NCI-H1105 treated with DMSO at 0.1 percent for 48 hours (cell line): ENCODE measurements at regions not wholly inside any gene's neighbourhood (a gene's known extent, or its start where the extent isn't known, plus 50 kb on each side); places are given as distances from the start of the nearest gene placed in this dataset.

ENCODE experiments used
- DNase-seq: peaks from one replicate; lab custom pipeline; 2025; lab: John Stamatoyannopoulos, UW

DNA sequence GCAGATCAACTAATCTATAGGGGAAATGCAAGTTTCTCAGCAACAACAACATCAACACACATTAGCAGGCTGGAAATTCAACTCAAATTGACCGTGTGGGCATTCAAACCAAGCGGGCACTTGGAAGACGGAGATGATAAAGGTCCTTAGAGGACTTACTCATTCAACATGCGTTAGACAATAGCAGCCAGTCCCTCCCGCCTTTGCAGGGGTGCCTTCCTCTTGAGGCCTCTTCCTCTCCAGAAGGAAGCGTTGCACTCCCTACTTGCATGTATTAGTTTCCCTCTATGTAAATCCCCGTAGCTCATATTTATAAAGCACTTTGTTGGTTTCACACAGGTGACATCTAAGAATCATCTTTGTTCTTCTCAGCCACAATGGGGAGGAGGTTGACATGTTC, 300.8 kb upstream of the STXBP5 start:
- no peak for DNase-seq

DNA sequence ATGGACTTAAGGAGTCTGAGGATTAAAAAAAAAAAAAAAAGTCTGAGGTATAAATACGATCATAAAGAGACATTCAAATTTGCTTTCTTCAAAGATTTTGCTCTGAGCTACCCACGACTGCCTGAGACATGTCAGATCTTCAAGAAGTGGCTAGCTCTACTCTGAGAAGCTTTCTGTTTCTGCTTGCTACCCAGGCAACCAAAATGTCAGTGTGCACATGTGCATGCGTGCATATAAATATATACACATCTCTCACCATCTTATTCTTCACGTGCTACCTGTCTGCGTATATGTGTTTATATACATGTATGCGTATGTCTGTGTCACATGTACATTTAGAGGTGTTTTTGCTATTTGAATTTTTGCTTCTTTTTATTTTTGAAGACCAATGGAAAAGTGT, 299.6 kb upstream of the STXBP5 start:
- DNase-seq = no peak

DNA sequence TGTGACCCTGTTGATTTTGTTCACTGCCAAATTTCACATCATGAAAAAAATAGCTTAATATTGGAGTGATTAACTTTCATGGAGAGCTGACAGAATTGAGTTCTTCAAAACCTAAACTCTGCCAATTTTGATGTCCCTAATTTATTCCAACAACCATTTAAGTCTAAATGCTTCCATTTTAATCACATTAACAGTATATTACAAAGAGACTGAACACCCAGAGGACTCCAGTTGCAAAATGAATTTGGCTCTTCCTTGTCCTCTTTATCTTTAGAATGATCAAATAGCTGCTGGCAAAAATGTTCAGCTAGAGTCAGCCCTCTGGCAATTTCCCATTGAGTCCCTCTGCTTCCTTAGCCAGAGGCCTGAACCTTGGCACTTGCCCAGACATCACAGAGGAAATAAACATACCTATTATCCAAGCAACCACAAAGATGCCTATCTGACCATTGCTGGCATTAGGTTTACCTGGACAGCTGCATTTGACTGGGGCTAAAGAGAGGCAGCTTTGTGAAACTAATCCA, 299.0 kb upstream of the STXBP5 start:
- peak; percentile 98 for DNase-seq

DNA sequence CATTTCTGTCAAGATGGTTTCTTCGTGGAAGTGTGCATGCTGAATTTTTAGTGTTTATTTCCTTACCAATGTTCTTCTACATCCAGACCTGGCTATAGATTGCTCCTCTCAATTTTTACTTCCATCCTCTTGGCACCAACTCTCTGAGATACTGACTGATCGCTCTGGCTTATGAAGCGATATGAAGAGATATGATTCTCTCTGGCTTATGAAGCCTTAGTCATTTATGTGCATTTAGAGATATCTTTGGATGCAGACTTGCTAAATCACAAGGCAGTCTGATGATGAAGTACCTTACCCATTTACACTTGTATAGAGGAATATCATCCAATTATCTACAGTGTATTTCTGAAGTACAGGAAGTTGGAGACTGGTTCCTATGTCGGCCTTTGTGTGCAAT, 295.4 kb upstream of the STXBP5 start:
- no peak for DNase-seq

DNA sequence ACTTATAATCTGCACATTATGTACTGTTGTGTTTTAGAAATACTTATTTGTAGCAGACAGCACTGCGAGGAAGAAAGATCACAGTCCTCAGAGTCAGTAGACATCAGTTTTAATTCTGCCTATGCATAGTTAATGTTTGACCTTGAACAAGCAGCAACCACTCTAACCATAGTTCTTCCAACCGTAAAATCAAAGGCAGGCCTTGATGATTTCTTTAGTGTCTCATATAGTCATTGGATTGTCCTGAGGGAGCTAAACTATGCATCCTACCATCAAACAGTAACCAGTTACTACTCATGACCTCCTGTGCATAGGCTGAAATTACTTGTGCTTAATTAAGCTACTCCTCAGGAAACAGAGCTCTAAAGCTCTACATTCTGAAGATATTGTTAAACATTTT, 294.8 kb upstream of the STXBP5 start:
- no peak for DNase-seq

DNA sequence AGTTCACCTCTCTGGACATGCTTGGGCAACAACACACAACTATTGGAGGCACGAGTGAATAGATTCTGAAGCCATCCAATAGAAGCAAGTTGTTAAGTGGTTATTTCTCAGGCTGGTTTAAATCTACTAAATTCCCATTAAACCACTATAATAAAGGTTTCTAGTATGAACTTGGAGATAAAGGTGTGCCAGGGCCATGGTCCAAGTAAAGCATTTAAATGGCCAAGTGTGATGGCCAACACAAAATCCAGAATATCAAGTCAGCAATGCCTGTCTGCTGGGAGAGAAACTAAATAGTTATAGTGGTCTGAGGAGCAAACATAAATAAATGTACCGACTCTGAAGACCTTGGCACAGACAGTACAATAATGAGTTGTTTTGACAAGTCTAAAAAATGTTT, 294.3 kb upstream of the STXBP5 start:
- no peak for DNase-seq

DNA sequence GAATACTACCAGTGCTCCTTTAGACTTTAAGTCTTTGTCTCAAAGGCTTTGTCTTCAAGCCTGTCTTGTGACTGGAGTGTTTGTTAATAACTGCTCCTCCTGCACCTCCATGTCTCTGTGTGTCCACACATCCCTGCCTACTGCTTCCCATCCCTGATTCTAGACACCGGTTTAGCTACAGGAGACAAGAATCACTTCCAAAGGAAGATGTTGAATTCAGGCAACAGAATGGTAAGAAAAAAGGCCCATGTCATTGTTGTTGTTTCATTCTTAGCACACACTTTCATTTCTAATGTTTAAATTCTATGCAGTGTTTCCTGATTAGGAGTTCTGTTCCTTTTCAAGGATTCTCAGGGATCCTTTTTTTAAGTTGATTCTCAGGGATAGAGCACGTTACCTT, 293.6 kb upstream of the STXBP5 start:
- DNase-seq = no peak

DNA sequence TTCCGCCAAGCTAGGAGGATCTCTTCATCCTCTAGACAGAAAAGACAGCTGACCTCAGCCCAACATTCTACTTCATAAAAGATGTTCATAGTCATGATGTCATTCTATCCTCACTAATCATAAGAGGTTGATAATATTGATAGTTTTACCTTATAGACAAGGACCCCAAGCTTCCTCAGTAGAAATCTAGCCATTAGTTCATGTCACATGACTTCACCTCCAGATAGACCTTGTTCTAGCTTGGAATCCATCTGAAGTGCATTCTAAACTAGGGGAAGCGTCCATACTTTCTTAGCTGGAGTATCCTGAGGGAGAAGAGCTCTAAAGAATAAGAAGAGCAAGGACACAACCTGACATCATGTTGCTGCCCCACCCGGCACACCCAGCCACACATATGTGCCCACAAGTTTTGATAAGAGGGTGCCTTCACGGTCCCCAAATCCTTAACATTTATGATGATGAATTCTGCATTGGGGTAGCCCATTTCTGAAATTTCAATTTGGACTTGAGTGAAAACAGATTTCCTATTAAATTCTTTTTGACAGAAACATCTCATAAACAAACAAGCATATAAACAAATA, 292.5 kb upstream of the STXBP5 start:
- no peak for DNase-seq

DNA sequence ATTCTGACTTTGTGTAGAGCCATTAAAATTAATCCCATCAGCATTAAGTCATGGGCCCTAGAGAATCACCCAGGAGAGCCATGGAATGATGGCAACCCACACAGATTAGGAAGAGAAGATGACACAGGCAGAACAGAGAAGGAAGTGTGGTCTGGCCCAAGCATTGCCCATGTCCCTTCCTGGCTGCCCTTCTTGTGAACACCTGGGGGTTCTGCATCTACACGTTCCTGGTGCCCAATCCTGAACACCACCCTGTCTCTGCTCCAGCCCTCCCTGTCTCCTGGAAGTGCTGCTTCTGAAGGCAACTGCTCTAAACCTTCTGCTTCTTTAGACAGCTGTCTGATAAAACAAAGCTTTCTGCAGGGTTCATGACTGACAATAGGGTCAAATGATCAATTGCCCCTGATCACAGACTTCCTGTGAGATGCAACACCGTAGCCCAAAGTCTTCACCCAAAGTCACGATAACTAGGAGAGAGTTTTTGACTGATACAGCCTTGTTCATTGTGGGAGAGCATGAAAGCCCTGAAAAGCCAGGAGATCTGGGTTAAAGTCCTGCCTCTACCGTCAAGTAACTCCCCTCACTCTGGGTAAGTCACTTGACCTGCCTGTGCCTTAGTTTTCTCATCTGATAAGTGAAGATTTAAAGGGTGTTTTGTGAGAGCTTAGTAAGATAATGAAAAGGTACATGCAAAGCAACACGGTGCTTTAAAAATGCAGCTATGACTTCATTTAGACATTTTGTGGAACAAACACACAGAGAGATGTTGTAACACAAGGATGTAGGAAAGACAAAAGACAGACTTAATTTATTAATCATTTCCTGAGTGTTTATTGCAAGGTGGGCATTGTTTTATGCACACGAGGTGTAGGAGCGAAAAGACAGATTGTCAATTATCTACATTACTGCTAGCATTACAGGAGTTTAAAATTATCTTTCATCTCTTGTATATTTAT, 291.2 kb upstream of the STXBP5 start:
- DNase-seq = no peak

DNA sequence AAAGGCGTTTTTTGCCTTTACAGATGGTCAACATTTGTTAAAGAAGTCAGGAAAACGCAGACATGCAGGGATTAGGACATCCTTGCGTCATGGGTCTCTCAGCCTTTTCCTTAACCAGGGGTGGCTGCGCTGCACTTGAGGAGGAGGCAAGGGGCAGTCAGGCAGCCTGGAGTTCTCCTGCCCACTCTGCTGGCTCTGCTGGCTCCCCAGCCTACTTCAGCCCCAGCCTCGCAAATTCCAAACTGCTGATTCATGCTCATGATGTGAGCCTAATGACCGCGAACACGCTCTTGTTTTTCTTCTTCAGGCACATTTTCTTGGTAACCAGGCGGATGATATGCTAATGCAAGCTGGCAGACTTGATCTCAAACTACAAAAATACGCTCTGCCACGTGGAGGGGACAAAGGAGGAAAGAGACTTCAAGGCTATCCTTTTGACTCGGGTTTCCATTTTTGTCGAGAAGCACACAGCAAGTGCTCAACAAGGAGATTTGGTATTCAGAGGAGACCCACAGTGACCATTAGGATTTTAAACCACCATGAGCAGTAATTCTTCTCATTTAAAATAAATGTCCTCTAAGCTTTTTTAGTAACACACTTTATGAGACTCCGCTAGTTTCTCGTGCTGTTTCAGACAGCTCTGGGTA, 290.3 kb upstream of the STXBP5 start:
- DNase-seq = no peak

DNA sequence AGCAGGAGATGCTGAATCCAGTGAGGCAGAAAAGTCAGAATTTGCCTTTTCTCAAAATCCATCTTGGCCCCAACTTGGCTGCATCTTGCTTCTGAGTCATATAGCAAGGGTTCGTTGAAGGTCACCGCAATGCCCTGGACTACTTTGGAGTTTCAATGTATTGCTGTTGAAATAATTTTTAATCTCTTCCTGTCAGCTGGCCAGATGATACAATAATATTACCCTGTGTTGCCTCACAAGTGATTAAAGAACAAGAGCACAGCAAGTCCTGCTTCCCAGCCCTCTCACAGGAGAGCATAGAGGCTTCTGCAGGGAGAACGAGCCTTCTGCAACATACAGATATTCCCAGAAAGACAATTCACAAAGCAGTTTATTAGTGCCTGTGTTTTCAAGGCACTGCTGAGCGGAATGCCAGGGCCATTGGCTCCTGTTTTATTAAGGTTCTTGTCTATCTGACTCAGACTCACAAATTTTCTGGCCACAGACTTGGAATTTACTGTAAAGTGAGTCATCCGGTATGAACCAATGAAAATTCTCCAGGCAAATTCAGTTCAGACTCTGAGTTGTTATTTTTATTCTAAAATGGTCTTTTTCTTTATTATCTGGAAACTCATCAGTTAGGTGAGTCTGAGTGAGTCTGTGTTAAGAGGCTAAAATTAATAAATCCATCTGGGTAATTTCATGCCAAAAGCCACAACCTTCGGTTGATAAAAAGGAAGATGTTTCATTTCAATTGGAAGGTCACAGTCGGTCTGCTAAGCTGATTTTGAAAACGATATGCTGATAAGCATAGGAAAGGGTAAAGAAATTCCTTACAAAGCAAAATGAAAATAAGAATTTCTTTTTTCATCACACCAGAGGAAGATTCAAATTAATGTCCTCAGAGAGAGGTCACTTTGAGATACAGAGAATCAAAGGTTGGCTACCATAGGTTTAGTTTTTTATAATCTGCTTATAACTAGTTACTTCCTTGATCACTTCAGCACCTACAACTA, 289.4 kb upstream of the STXBP5 start:
- no peak for DNase-seq

DNA sequence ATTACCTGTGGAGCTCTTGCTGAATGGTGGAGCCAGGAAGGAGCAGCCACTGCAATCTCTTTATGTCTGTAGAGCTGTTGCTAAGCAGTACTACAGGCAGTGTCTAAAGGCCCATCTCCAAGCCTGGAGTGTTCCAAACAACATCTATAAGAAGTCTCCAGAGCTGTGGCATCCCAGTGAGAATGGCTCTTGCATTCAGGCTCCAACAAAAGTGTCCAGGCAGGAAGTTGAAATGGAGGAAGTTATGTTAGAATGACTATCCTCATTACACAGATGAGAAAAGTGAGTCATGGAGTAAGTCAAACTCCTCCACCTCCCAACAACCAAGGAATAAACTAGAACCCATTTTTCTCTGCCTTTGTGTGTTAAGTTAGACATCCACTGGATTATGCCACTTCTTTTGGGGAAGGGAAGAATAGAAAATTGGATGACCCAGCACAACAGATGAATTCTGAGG, 288.5 kb upstream of the STXBP5 start:
- DNase-seq = no peak

DNA sequence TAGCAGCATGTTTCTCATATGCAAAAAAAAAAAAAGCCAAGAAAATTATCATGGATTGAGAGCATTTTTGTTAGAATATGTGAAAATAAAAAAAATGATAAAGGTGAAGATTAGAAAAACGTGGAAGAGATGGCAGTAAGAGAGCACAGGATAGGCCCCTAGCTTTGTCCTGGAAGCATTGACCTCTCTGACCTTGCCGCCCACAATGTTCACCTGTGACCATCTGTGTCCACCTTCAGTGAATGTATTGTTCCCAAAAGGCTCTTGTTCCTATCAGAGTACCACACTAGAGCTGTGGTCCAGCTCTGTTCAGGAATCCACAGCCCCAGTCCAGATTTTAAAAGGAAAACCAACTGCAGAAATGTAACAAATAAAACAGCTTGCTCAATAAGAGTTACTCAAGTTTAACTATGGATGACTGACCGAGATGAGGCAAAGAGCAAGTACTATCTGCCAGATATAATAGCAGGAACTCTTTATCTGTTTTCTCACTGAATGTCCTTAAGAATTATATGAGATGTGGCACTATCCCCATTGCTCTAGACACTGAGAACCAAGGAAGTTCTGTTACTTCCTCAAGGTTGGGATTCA, 287.7 kb upstream of the STXBP5 start:
- no peak for DNase-seq

DNA sequence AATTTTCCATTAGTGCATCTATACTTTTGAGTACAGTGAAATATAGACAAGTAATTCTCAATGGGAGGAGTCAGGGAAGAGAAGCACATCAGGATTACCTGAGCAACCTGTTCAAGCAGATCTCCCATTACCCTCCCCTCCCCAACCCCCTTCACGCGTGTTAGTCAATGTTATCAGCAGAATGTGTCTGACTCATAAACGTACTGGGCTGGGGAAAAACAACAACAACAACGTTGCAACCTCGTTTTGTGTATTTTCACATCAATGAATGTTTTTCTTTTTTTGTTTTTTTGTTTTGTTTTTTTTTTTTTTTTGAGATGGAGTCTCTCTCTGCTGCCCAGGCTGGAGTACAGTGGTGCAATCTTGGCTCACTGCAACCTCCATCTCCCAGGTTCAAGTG, 287.0 kb upstream of the STXBP5 start:
- DNase-seq = no peak

DNA sequence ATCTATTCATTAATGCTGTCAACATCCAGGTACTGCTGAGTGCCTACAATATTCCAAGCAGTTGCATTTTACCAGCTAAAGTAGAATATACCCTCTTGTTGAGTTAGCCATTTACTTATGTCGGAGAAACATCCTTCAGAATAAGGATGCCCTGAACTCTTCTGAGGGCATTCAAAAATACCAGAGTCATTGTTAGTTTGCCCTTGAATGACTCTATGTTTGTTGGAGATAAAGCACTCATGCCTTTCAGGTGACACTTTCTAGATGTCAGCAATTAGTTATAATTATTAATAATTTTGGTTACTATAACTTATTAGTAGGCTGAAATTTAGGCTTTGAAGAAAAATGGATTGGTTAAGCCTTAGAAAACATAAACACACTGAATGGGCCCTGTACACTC, 286.2 kb upstream of the STXBP5 start:
- no peak for DNase-seq

DNA sequence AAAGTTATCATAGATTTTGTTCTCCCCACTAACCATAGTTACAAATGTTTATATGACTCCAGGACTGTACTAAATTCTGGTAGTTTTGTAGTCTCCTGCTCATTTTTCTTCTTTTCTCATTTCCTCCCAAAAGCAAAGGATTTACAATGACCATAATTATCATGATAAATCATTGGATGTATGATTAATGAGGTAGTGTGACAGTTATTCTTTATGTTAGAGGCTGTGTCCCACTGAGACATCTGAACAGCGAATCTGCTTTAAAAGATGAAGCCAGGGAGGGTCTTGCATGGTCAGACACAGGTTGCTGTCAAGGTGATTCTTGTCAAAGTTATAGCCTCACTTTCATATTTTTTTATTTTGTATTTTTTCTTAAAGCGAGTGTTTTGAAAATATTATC, 285.2 kb upstream of the STXBP5 start:
- no peak for DNase-seq

DNA sequence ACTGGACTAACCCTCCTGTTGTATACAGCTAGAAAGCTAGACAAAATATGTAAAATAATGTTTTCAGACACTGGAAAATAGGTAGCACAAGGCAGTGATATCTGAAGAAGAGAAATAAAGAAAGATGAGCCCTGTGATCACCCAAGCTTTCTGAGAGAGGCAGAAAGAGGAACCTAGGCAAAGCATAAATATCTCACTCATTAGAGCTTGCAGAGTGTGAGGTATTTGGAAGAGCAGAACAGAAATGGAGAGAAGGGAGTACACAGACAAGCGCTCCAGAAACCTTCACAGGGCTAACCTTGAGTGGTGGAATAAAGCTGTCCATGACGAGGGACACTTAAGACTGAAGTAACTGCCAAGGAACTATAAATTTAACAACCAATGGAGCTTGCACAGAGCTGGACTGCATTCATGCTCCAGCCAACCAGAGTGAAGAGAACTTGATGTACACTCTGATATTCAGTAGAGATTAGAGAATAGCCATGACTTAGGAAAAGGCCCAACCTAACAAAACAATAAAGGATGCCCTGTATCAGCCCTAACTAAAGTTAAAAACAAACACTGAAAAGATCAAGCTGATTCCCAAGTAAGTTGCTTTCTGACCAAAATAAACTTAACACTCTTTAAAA, 280.9 kb upstream of the STXBP5 start:
- no peak for DNase-seq

DNA sequence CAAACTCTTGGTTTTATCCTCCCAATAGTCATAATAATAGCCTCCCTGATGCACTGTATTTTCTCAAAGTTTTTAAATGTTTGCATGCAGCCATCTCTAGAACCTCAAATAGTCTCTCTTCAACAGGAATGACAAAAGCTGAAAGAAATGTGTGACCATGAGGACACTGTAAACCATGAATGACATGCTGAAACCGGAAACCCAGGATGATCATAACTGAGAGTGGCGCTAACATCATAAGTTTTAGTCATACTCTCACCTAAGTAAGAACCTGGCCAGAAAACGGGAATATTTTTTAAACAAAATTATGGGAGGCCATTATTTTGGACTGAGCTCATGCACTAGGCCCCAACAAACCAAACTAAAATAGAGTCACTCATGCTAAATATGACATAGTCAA, 278.4 kb upstream of the STXBP5 start:
- no peak for DNase-seq

DNA sequence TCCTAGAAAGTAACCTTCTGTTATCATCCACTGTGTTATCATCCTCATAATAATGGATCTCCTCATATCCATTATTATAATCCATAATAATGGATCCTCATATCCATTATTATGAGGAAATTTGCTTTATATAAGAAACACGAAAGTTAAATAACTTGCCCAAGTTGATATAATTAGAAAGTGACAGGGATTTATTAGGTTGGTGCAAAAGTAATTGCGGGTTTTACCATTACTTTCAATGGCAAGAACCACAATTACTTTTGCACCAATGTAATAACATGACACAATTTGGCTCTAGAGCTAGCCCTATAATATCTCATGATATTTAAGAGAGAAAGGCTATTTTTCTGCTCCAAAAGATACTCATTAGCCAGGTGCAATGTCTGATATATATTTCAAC, 275.7 kb upstream of the STXBP5 start:
- DNase-seq = no peak

DNA sequence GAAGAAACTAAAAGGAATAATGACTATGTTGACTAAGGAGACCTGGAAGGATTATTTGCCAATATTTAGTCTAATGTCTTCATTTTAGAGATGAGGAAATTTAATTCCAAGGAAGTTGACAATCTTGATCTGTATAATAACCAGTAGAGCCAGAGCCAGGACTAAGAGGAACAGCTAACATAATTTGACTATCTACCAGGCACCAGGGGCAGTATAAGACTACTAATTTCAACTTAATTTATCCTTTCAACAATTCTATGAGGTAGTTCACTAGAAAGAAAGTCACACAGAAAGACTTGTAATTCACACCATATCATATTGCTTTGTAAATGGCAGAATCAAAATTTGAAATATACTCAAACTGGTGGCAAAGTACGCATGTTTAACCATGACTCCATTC, 273.0 kb upstream of the STXBP5 start:
- no peak for DNase-seq

DNA sequence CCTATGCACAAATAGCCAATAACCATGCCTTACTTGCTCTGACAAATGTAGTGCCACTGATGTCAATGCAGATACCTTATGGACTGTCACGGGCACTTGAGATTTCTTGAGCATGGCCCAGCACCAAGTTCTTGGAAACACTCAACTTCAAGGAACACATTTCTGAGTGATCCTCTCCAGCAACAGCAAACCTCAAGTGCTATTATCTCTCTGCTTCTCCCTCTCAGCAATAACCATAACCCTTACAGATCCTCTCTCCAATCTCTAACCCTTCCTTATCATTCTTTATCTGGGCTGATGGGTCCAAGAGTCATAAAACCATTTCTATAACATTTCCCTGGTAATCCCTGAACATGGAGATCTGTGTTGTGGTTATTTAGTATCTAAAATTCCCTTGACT, 266.9 kb upstream of the STXBP5 start:
- no peak for DNase-seq
